ENCODE measurements at regions not wholly inside any gene's neighbourhood (a gene's known extent, or its start where the extent isn't known, plus 50 kb on each side); places are given as distances from the start of the nearest gene placed in this dataset.
A peak's percentile ranks its signal among the peaks of the same experiment; 100 is the strongest.

DNA sequence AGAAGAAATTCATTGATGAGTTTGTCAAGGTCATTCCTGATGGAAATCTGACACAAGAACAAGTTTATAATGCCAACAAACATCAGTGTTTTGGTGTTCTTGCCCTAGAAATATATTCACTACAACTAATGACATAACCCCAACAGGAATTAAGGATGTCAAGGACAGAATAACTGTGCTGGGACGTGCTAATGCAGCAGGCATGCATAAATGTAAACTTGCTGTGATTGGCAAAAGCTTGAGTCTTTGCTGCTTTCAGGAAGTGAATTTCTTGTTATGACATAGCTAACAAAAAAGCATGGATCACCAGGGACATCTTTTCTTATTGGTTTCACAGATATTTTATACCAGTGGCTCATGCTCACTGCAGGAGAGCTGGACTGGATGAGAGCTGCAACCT lies 144.6 kb downstream of the KCTD12 start:
- no peak for DNase-seq

DNA sequence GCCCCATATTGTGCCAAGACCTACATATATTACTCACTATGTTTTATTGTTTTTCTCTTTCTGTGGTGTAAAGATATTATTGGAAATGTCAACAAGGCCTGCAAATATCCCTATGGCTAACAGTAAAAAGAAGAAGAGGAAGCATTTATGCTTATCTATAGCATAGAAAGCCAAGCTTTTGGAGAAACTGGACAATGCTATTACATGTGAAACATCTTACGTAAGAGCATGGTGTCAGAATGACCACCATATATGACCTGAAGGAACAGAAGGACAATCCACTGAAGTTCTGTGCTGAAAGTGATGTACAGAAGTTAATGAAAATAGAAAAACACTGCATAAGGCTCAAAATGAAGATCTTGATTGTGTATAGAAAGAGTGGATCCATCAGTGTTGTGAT lies 145.2 kb downstream of the KCTD12 start:
- DNase-seq = no peak

DNA sequence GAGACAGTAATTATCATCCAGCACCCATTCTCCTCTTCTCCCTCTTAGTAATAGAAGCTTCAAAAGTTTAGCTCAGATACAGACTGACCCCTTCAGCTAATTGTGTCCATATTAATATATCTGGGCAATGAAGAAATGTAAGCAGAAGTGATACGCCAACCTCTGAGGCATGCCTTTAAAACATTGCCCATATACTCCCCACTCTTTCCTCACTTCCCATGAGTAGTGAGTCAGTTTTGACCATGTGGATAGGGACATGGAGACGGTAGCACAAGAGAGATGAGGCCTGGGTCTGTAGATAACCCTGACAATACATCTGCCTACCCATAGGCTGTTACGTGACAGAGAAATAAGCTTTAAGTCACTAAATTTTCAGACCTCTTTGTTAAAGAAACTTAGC lies 147.6 kb downstream of the KCTD12 start:
- DNase-seq = no peak

DNA sequence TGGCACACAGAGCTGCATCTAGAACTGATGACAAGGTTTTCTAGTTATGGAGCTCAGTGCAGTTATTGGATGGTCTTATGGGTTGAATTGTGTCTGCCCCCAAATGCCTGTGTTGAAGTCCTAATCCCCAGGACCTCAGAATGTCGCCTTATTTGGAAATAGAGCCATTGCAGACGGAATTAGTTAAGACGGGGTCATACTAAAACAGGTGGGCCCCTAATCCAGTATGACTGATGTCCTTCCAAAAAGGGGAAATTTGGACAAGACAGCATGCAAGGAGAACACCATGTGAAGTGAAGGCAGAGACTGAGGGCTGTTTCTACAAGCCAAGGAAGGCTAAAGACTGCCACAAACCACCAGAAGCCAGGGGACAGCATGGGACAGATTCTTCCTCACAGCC lies 148.7 kb downstream of the KCTD12 start:
- DNase-seq = no peak

DNA sequence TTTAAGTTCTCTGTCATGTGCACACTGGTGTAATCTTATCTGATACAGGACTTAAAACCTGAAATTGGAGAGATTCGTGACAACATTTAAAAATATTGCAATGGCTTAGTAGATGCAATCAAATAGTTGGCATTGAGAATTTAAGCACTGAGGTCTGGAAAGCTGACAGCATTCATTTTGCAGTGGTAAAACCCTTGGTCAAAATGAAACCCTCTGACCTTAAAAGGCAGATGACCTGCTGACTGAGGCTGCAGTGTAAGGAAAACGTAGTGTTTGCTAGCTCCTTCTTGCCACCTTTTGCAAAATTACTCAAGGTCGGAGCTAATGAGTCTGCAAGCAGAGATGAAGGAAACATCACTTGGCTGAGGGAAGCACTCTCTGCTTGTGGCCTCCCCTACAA lies 150.6 kb downstream of the KCTD12 start:
- DNase-seq = no peak

DNA sequence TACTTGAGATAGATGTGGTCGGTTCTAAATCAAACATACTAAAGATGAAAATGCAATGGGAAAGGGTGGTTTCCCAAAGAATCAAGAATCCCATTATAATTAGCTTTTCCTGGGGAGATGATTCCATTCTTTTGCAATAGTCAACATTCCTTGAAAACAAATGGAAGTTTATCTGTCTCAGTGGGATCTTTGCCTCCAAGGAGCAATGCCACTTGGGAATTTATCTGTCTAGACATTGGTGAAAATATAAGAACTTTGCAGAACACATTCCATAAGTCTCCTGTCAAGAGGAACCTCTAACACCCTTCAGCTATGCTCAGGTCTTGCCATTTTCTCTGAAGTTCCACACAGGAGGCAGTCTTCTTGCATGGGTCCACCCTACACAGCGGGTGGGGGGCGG lies 152.5 kb downstream of the KCTD12 start:
- DNase-seq = no peak

DNA sequence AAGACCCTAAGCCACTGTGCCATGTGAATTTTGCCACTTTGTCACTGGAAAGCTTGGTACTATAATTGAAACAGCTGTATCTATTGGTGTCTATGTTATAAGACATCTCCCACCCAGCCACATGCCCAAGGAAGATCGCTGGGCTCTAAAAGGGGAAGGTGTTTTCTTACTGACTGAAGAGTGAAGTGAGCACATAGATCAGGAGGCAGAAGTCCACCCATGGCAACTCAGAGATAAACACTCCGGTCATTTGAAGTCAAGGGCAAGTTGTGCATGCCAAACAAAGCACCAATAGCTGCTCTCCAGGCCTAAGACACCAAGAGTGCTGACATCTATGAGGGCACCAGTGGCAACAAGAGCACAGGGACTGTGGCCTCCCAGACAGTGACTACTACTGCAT lies 153.8 kb downstream of the KCTD12 start:
- no peak for DNase-seq

DNA sequence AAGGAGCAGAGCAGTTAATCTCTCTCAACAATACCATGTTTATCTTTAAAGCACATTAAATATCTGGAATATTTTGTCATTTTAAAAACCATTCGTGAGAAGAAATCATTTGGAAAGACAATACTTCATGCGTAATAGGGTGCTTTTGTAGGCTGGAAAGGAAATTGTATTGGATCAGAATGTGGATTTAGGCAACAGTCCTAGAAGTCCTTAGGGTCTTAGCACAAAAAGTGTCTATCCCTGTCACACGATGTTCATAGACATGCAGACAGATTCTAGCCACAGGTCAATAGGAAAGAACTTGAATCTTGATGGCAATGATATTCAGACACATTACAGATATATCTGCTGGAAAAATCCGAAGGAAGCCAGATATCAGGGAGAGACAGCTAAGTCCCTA lies 156.0 kb downstream of the KCTD12 start:
- DNase-seq = no peak

DNA sequence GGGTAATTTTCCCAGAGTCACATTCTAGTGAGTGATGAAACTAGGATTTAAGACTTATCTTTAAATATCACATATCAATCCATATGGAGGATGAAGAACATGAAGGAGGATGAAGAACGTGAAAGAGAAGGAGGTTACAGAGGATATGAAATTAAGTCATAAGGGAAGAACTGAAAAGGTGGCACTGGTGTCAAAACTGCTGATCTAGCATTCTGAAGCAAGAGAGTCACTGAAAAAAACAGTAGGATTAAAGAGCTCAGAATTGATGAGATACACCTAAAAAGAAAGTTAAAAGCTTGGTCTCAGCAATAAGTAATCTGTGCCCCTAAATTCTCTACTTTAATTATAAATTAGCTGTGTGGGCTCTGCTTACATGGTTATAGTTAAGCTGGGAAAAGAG lies 156.5 kb downstream of the KCTD12 start:
- DNase-seq = no peak

DNA sequence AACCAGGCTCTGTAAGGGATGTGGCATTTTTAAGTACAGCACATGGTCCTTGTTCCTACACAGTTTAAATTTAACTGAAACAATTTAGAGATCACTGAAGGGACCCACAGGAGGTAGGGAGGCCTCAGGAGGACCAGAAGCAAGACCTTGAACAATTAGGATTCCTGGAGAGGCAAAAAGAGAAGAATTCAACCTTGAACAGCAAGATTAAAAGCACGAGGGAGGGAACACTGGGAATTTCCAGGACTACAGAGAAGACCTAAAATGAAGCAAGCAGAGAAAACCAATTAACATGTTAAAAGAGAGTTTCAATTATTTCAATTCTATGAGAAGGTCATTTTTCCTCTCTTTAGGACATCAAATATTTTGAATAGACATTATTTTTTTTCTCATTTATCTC lies 160.3 kb downstream of the KCTD12 start:
- DNase-seq = no peak

DNA sequence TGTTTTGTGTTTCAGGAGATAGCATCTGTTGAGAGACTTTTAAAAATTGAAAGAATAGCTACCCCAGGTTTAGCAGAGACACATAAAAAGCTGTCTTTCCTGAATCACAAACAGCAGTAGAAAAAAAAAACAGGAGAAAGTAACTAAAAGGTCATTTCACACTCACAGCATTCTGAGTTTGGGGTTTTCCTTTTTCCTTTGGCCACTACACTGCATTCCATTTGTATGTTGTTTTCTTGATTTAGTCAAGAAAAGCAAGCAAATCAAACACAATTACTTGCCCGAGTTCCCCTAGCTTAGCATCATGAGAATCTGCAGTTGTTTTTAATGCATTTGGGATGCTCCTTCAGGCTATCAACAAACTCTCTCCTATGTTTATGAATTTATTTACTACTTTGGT lies 161.0 kb downstream of the KCTD12 start:
- no peak for DNase-seq

DNA sequence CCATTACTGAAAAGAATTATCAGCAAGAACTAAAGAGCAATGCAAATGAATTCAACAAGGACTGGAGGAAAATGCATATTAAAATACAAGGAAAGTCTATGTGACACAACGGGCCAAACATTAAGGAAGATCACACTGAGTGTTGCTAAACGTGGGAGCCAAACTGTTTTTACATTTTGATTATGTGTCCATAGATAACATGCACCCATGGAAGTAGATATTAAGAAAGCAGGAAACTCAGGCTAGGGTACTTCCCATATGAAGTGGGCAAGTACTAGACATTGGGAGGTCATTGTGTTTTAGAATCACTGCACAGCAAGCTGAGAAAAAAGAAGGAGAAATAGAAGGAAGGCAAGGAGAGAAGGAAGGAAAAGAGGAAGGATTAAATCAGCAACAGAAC lies 161.8 kb downstream of the KCTD12 start:
- DNase-seq = no peak

DNA sequence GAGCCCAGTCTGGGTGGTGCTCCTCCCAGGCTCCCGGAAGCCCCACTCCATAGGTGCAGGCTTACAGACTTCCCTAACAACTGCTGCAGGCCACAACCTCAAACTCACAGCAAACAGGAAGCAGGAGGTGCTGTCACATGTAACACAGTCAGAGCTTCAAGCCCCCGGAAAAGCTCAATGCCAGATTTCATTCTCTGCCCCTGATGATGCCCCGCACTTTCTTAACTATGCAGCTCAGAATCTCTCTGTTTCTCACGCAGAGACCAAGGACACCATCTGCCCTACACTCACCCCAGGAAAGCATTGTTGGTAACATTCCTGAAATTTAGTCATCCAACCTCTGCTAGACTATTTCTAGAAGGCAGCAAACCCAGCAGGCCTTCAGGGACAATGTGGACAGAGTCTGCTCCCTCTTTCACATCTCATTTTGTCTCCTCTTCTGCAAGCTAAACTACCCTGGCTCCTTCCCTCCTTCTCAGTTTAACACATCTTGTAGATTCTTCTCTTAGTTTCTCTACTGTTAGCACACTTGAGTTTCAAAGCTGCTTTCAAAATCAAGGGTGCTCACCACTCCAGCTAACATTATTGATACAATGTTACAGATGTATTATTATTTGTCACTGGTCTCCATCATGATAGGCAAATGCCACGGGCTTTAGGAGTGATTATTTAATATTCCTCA lies 162.5 kb downstream of the KCTD12 start:
- no peak for DNase-seq

DNA sequence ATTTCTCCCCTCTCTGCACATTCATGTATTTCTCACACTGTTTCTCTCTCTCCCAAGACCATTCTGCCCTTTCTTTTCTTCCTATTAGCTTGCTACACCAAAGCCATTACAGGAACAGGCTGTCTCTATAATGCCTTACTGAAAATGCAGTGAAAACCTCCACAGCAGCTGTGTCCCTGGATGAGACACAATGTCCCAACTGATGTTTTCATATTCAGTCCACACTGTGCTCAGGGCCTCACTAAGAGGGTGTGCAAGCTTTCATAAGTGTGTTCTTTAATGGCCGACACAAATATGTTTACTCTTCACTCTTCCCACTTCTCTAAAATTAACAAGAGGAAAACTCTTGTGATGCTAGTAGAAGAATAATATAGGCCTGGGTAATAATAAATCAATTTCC lies 163.4 kb downstream of the KCTD12 start:
- no peak for DNase-seq

DNA sequence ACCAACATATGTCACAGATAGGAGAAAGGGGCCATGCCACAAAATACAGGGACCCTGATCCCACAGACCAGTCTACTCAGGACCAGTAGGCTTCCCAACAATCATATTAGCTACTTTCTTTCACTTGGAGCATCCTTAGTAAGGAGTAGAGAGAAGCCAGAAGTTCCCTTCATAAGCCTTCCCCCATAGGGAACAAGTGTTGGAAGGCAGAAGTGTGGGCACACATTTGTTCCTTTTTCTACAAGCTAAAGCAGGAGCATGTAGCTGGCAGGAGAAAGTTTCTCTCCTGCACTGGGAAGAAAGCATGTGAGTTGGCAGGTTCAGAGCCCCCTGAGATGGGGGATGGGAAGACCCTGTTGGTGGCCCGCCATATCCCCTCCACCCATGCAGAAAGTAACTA lies 165.4 kb downstream of the KCTD12 start:
- DNase-seq = no peak

DNA sequence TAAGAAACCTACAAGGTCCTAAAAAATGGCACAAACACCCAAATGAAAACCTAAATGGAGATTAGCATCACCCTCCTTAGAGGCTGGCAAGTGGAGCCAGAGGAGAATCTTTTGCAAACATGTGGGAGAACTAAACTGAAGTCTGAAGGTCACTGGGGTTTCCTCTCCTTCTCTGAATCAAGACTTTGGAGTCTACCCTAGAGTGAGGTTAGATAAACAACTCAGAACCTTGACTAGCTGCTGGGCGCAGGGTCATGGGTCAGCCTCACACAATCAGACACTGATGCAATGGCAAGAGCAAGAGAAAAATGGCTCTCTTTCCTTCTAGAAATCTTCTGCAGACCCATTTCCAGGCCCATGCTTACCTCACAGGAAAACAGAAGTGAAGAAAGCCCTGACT lies 165.8 kb downstream of the KCTD12 start:
- no peak for DNase-seq

DNA sequence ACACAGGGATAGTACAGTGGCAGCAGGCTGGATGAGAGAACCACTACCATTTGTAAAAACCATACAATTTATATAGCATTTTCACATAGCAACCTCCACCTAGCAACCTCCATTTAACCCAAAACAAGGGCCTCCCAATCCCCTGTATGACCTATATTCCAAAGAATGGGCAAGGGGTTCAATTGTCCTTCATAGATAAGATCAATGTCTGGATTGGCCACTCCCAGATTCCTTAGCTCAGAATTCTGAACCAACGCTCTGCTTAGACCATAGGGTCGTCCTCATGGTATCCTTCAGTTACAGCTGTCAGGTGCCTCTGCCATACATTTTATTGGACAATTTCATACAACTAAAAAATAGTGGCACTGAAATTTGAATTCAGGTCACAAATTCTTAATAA lies 166.2 kb downstream of the KCTD12 start:
- DNase-seq = no peak

DNA sequence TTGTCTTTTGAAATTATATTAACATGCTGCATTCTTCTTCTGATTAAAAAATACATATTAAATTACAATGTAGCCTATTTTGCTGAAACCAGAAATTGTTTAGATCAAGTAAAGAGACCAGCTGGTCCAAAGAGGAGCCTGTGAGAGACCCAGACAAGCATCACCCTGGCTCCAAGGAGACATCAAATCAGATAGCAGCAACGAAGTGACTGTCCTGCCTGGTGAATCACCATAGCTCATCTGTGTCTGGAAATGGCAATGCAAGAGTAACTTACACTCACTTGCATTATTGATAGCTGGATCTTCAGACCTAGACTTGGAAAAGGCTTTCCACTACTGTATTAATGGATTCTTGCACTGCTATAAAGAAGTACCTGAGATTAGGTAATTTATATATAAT lies 169.1 kb downstream of the KCTD12 start:
- no peak for DNase-seq

DNA sequence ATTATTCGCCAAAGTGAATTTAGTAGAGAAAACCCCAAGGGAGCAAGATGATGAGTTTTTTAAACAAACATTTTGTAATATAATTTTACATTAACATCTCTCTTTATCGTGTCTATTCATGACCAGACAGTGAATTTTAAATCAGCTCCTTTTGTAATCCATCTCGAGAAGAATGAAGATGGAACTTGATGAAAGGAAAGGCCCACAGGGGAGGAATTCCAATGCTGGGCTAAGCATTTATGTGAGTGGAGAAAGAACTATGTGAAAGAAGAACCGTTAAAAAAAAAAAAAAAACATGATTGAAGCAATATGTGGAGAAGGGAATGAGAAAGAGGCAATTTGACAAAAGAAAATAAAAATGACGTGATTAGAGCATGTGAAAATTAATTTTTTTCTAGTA lies 170.6 kb downstream of the KCTD12 start:
- DNase-seq = no peak

DNA sequence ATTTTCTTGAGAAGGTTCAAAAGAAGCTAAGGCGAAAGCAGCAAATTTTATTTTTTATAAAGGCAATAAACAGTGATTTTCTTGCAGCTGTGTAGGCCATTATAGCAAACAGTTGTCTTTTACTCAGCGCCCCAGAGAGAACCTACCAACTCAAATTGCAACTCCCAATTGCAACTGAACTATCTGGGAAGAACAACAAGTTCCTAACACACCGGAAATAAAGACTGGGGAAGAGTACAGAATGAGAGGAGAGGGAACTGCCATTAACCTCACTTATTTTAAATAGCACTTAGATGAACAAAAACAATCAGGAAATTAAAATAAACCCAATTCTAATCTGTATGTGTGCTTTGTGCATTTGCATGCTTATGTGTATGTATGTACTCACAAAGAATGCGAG lies 171.1 kb downstream of the KCTD12 start:
- DNase-seq = no peak

DNA sequence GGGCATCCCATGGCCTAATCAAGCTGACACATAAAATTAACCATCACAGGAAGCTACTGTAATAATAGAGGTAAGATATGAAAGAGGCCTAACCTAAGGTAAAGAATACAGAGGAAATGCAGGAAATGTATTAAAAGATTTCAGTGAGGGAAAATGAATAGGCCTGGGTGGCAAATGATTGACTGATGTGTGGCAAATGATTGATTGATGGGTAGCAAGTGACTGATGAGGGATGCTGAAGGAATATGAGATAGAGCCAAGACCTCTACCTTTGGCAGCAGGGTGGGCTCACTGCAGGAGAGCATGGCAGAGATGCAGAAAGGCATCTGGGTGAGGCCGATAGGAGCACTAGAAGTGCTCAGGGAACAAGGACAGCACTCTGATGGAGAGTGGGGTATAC lies 172.9 kb downstream of the KCTD12 start:
- no peak for DNase-seq

DNA sequence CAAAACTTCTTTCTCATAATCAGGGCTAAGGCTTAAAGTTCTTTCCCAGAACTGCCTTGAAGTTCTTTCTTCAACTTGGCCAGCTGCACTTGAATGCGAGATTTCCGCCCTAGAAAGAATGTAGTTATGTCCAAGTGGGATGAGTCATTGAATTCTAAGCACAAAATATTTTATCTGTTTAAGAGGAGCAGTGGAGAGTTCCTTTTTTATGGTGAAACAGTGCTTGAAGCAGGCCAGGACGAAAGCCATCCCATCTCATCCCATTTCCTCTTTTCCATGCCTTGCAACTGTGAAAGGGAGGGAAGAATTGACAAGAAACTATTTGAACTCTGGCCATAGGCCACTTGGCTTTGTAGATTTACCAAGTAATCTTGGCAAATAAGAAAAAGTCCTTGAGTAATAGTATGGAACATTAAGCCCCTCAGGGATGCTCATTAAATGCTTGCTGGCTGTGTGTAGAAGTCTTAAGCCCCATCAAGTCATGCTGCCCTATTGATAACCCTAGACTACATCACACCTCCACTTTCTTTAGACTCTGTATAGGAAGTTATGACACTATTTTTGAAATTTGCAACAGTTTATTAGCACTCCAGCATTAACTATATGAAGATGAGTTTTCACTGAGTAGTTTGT lies 174.5 kb downstream of the KCTD12 start:
- DNase-seq = no peak

DNA sequence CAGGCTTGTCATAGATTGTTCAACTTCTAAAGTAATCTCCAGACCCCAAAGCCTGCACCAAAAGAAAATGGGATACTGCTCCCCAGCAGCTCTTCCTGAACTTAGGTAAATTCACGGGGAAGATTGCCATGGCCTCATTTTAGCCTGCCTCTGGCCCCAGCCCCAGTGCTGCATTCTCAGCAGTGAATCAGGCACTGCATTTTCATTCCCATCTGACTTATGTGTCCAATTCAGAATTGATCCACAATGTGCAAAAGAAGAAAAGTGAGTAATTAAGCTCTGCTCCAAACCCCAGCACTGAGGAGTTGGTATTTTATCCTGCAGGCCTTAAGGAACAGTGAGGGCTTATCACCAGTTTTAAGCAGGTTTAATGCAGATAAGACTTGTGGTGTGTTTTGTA lies 176.4 kb downstream of the KCTD12 start:
- no peak for DNase-seq

DNA sequence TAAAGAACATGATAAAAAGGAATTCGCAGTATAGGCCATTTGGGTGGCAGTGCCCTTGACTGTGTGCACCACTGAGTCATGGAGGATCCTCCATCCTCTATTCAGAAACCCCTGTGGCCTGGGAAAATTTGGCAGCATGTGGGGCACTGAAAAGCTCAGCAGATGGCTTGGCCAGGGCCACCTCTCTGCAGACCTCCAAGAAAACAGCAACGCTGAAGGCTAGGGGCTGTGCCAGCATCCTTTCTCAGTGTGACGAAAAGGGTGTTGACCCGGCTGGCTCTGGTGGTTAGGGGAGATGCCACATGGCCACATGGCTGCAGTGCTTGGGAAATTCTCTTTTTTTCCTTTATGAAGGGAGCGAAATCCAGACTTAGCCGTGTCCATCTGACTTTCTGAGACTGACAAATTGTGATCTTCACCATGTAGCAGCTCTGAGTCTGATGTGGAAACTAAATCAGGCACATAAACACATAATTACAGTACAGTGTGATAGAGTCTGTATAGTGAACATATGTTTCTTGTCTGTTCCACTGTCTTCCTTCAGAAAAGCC lies 178.0 kb downstream of the KCTD12 start:
- peak; percentile 18 for DNase-seq

DNA sequence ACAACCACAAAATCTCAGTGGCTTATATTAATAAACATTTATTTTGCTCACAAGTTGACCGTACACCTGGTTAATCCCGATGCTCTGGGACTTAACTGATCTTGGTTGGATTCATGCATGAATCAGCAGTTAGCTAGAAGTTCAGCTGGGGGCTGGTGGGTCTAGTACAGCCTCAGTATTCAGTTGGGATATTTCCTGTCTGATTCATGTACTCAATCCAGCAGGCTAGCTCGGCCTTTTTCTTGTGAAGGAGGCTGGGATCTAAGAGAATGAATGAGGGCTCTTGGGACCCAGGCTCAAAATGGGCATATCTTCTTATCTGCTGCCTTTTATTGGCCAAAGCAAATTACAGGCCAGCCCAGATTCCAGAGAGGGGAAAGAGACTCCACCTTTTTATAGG lies 178.8 kb downstream of the KCTD12 start:
- DNase-seq = no peak
